Inflammatory macrophage treated with lipopolysaccharide for 1 hour (primary cell): ENCODE measurements at regions not wholly inside any gene's neighbourhood (a gene's known extent, or its start where the extent isn't known, plus 50 kb on each side); places are given as distances from the start of the nearest gene placed in this dataset.

Source experiments
- DNase-seq, 2 donors: peaks; one replicate each; pipeline ENCODE4 v3.0.0-alpha.2; 2020 to 2022

GRCh38 chr1:193807208-193807607 is 620.8 kb upstream of the B3GALT2 start:
- no peak for DNase-seq

DNA sequence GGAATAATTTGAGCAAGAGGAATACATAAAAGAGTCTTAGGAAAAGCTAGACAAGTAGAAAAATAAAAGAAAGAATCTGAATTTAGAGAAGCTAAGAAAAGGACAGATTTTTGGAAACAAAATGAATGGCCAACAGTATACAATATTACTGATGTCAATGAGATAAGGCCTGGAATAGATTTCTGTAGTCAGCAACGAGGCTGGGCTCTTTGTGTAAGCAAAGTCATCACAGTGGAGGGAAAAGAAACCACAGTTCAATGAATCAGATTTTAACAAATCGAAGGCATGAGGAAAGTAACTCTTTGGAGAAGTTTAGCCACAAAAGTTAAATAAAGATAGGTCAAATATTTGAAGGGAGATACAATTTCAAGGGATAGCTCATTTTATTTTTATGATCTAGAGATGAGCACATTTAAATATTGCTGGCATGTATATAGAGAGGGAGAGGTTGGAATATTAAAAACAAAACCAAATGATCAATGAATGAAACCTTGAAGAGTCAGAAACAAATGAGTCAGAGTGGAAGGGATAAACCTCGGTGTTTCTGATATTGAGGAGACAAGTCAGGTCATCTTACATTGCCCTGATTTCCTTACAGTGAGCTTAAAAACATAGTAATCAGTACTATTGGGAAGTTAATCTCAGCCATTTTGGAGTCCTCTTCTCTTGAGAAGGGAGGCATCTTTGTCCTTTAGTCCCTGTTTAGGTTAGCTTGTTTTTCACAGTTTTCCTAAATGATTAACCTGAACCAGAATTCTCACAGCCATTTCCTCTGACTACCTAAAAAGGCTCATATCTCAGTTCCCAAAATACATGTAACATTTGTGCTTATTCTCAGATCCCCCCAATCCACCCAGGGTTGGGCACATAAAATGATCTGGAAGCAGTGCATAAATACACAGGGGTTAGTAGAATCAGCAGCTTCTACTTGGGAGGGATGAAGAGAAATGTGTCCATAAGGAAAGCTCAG is 620.0 kb upstream of the B3GALT2 start:
- no peak for DNase-seq

DNA sequence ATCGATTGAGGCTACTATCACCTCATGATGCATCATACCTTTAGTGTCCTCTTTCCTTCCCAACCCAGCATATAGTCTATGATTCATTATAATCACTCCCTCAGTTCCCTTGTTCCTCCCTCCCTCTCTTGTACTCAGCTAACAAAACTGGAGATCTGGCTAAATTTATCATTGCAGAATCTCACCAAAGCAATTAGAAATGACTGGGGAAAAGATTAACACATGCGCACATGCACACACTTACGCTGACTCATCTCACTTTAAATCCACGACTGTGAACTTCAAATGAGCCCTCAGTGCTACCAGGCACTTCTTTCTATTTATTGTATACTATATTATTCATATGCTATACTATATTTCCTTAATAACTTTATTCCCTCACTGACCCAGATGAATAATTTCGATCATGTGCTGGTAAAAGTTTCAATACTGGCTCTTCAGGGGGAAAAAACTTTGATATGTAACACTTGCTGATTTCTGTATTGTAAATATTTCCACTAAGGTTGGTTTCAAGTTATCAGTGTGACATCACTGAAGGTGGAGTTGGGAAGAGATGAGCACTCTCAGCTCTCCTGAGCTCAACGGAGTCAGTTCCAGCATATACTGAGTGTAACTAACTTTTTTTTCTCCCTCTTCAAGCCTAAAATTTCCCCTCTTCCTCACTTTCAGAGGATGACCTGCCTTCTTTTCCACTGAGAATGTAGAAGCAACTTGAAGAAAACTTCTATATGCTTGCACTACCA is 613.7 kb upstream of the B3GALT2 start:
- DNase-seq: no peak

DNA sequence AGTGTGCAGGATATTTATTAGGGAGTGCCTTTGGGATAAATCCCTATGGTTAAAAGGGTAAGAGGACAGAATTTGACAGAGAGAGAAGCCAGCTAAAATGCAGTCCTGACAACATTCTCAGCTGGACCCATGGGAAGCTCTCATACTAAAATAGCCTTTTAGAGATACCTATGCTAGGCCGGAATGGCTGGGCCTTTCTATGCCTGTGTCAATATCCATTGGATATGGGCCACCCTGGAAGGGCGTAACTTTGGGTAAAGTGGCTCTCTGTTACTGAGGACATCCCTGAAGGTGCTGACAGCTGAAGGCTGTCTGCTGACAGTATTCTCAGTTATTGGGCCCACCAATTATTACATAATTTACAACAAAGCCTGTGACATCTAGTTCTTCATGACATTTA is 613.0 kb upstream of the B3GALT2 start:
- no peak for DNase-seq

GRCh38 chr1:193794239-193794638 is 607.8 kb upstream of the B3GALT2 start:
- DNase-seq: no peak

DNA sequence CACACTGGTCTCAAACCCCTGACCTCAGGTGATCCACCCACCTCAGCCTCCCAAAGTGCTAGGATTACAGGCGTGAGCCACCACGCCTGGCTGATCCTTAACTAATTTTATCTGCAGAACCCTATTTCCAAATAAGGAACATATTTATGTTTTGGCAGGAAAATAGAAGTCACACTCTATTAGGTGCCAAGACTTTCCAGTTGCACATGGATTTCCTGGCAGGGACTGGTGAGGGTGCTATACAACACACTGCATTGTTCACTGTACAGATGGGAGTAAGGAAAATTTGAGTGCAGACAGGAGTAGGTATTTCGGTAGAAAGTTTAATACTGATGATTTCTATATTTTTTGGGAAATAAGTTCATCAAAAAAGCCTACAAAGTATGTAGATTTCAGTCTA is 605.3 kb upstream of the B3GALT2 start:
- DNase-seq: no peak

DNA sequence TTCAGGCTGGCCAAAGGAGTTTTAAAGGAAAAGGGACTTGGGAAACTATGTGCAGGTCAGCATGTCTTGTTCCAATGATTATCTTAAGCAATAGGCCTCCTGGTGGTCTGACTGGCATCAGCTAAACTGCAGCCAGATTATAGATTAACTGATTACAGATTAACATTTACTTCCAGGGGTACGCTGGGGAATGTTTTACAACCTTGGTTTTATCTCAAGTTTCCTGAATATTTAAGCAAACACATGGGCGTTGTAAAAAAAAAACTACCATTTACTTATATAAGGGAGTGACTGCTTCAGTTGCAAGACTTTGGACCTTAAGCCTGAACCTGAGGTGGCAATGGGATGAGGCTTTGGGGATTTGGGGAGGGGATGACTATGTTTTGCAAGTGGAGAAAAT is 600.6 kb upstream of the B3GALT2 start:
- no peak for DNase-seq

DNA sequence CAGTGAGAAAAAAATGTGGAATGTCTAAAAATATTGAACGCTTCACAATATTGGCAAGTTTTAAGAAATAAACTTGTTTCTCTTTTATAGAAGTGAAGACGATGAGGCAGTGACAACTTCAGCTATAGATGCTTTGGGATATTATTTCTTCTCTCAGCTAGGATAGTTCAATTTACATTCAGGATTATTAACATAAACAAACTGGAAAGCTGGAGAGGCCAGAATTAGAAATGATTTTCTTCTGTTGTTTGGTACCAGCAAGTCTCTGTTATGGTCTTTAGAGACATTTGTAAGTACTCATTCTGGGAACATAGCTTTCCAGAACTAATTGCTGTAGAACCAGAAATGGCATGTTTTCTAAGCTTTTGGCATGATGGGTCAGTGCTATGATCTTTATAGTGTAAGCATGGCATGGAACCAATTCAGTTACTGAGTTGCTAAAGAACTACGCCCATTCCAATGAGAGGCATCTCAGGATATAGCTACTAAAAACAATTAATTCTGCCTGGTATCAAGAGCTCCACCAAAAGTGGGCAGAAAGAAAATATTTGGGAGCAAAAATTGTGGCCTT is 599.5 kb upstream of the B3GALT2 start:
- DNase-seq: no peak

- no peak for DNase-seq
Measured at GRCh38 chr1:193774536-193775323, 588.3 kb upstream of the B3GALT2 start.

DNA sequence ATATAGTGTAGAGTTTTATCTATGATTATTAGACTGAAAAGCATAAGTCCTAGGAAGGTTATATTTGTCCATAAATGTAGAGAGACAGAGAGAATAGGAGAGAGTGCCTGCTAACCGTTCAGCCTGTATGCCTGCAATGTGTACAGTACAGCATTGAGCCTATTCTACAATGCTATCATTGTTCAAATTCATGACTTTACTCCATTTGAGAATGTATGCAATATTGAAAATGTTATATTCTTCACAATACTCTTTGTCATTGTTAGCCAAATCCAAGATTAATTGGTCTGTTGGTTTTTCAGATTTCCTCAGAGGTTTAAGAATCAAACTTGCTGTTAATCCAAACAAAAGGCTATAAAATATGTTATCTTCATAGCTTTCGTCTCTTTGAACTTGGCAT is 585.2 kb upstream of the B3GALT2 start:
- DNase-seq: no peak

DNA sequence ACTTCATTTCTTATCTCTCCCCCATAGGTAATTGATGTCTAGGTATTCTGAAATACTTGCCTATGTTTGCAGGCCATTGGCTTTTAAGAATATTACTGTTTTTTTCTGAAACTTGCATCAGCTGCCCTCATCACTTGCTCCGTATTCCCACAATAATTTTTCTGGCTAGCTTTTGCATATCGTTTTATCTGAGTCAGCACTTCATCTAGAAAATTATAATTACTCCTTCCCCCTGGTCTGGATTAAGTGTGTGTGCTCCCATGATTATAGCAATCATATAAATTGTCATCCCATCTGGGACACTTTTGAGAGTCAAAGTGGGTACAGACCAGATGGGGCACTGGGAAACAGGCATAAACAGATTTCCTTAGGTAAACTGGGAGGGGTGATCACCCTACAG is 583.2 kb upstream of the B3GALT2 start:
- DNase-seq: no peak

- DNase-seq: no peak
Measured at GRCh38 chr1:193767886-193768285, 581.5 kb upstream of the B3GALT2 start.

DNA sequence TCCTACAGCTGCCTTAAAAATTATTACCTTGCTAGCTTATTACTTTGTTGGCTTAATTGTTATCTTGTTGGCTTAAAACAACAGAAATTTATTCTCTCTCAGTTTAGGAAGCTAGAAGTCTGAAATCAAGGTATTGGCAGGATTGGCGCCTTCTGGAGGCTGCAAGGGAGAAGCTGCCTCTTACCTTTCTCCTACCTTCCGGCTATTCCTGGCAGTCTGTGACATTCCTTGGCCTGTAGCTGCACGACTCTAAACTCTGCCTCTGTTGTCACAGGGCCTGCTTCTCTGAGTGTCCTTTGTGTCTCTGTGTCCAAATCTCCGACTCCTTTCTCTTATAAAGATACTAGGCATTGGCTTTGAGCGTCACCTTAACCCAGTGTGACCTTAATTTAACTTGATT is 579.9 kb upstream of the B3GALT2 start:
- DNase-seq: no peak

- DNase-seq: no peak
Measured at GRCh38 chr1:193763266-193763665, 576.9 kb upstream of the B3GALT2 start.

GRCh38 chr1:193762236-193762635 is 575.8 kb upstream of the B3GALT2 start:
- no peak for DNase-seq

- DNase-seq: no peak
Measured at GRCh38 chr1:193755441-193755840, 569.0 kb upstream of the B3GALT2 start.

DNA sequence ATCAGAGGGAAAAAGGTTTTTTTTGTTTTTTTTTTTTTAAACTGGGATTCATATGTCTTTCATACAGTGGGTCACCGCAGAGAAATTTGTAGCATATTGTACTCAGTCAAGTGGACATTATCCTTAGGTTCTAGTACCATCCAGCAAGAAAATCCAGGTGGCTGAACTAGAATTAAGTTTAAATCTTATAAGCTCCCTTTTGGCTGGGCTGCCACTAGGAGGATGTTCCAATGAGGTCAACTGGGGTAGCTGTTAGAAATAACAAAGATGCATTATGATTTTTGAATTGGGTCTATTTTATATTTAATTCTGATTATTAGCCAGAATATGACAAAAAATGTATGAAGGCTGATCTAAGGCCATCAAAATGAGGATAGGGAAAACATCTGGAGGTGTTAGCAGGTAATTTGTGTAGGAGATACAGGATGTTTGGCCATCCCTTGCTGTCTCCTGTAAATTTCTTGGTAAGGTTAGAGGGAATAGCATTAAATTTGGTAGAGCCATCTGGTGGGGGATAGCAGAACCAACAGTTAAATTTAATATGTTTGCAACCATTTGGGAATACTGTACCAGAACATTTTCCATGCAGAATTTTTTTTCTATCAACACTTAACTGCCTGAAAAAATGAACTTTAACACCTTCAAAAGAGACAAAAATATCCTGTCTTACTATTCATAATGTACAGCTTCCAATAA is 568.5 kb upstream of the B3GALT2 start:
- no peak for DNase-seq

DNA sequence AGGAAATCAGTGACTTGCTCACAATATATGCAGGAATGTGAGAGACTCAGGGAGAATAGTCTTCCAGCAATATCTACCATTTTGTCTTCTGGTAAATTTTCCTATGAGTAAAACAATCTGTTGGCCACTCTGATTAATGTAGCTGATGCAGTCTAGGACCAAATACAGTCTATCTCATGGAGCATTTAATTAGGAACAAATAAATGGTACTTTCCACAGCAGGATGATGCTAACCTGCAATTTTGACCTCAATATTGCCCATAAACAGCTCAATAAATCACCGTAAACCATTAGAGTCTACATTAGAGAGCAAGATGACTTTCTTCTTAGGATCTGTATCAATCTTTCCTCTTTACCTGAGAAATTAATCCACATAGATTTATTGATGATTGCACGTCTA is 567.7 kb upstream of the B3GALT2 start:
- no peak for DNase-seq

GRCh38 chr1:193753038-193753756 is 566.8 kb upstream of the B3GALT2 start:
- DNase-seq: no peak

- DNase-seq: no peak
Measured at GRCh38 chr1:193749868-193750267, 563.5 kb upstream of the B3GALT2 start.

DNA sequence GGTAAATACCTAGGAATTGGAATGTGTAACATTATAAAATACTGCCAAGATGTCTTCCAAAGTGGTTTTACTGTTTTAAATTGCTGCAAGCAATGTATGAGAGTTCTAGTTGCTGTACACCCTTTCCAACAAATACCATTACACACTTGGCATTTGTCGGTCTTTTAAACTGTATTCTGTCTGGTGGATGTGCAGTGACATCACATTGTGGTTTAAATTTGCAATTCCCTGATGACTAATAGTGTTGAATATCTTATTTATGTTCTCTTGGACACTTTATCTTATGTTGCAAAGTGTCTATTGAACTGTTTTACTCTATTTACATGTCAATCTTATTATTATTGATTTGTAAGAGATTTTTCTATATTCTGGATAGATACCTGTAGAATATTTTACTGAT is 561.2 kb upstream of the B3GALT2 start:
- no peak for DNase-seq

GRCh38 chr1:193741228-193741627 is 554.8 kb upstream of the B3GALT2 start:
- no peak for DNase-seq
